Upper lobe of left lung (tissue), 4 donors: ENCODE measurements at regions not wholly inside any gene's neighbourhood (a gene's known extent, or its start where the extent isn't known, plus 50 kb on each side); places are given as distances from the start of the nearest gene placed in this dataset.

Experiments used
- CTCF ChIP-seq, 6 experiments: fragments of 450-650 bp in 4 of 6; fragments of 200-600 bp in 2 of 6; sonication (generic) in 2 of 6; IDR thresholded peaks; one replicate each; pipeline ENCODE4 v1.5.1; 2016 to 2019; ENCODE audit warnings: antibody characterized with exemption in 6 of 6
- EP300 ChIP-seq, 4 donors: sonication (generic); formaldehyde crosslinking; IDR thresholded peaks; one replicate each; pipeline ENCODE4 v1.5.1; 2017; ENCODE audit warnings: antibody characterized with exemption in 4 of 4, control low read depth in 2 of 4

- TF ChIP-seq EP300 (IDR thresholded peaks at IDR 0.05) (no peak), CTCF (IDR thresholded peaks at IDR 0.05) (no peak)
Observed at GRCh38 chr22:27507111-27507611, 294.4 kb downstream of the MN1 start.
